WTC11 (cell line): ENCODE measurements at regions not wholly inside any gene's neighbourhood (a gene's known extent, or its start where the extent isn't known, plus 50 kb on each side); places are given as distances from the start of the nearest gene placed in this dataset.

Experiments used
- E2F1 ChIP-seq: sonication (generic); formaldehyde crosslinking; IDR thresholded peaks from 2 replicates; pipeline ENCODE4 v1.8.0; 2022; ENCODE audit warnings: mild to moderate bottlenecking, missing genetic modification reagents
- GABPB1 ChIP-seq: sonication (generic); formaldehyde crosslinking; IDR thresholded peaks from 2 replicates; pipeline ENCODE4 v1.8.1; 2023; ENCODE audit warnings: mild to moderate bottlenecking, missing genetic modification reagents
- NR1H2 ChIP-seq: sonication (generic); formaldehyde crosslinking; IDR thresholded peaks from 2 replicates; pipeline ENCODE4 v1.9.0; 2021; ENCODE audit warnings: mild to moderate bottlenecking, moderate library complexity, missing genetic modification reagents
- RELA ChIP-seq: sonication (generic); formaldehyde crosslinking; IDR thresholded peaks from 2 replicates; pipeline ENCODE4 v1.8.1; 2022; ENCODE audit warnings: missing genetic modification reagents, mild to moderate bottlenecking, borderline replicate concordance
- SP1 ChIP-seq: sonication (generic); formaldehyde crosslinking; conservative IDR thresholded peaks from 2 replicates; pipeline ENCODE4 v1.8.1; 2022; ENCODE audit warnings: missing genetic modification reagents
- TCF7 ChIP-seq: sonication (generic); formaldehyde crosslinking; IDR thresholded peaks from 2 replicates; pipeline ENCODE4 v1.8.0; 2022; ENCODE audit warnings: mild to moderate bottlenecking, low read depth, missing genetic modification reagents, moderate library complexity
- TEAD4 ChIP-seq: sonication (generic); formaldehyde crosslinking; IDR thresholded peaks from 2 replicates; pipeline ENCODE4 v1.8.0; 2022; ENCODE audit warnings: mild to moderate bottlenecking, missing genetic modification reagents
- ZNF512 ChIP-seq: sonication (generic); formaldehyde crosslinking; IDR thresholded peaks from 2 replicates; pipeline ENCODE4 v1.8.1; 2022; ENCODE audit warnings: missing genetic modification reagents, borderline replicate concordance
- TF ChIP-seq, protein P1 (sequence below): fragments of 200-600 bp; IDR thresholded peaks from 2 replicates; pipeline ENCODE4 v1.8.0; 2022; ENCODE audit warnings: antibody characterized with exemption
- TF ChIP-seq, protein P2 (sequence below): sonication (generic); formaldehyde crosslinking; IDR thresholded peaks from 2 replicates; pipeline ENCODE4 v1.8.1; 2023; ENCODE audit warnings: mild to moderate bottlenecking, missing genetic modification reagents, moderate library complexity
- TF ChIP-seq, protein P3 (sequence below): sonication (generic); formaldehyde crosslinking; IDR thresholded peaks from 2 replicates; pipeline ENCODE4 v1.8.1; 2022; ENCODE audit warnings: low read depth, missing genetic modification reagents, borderline replicate concordance

DNA sequence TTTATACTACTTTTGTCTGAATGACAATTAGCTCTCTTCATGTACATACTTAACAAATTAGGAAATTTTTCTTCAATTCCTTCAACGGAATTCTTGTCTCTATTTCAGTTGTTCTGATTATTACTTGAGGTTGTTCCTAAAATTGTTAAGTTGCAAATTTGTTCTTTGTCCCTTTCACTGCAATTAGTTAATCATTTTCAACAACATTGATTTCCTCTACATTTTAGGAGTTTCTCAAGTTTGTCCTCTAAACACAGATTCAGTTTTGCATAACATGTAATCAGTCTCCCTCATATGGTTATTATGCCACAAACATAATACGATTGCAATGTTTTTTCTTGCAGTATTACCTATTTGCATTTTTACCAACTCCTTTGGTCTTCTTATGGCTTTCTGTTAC is 283.5 kb downstream of the SV2B start:
- TF ChIP-seq, protein P1, sequence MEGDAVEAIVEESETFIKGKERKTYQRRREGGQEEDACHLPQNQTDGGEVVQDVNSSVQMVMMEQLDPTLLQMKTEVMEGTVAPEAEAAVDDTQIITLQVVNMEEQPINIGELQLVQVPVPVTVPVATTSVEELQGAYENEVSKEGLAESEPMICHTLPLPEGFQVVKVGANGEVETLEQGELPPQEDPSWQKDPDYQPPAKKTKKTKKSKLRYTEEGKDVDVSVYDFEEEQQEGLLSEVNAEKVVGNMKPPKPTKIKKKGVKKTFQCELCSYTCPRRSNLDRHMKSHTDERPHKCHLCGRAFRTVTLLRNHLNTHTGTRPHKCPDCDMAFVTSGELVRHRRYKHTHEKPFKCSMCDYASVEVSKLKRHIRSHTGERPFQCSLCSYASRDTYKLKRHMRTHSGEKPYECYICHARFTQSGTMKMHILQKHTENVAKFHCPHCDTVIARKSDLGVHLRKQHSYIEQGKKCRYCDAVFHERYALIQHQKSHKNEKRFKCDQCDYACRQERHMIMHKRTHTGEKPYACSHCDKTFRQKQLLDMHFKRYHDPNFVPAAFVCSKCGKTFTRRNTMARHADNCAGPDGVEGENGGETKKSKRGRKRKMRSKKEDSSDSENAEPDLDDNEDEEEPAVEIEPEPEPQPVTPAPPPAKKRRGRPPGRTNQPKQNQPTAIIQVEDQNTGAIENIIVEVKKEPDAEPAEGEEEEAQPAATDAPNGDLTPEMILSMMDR, result no peak
- TF ChIP-seq, protein P2, sequence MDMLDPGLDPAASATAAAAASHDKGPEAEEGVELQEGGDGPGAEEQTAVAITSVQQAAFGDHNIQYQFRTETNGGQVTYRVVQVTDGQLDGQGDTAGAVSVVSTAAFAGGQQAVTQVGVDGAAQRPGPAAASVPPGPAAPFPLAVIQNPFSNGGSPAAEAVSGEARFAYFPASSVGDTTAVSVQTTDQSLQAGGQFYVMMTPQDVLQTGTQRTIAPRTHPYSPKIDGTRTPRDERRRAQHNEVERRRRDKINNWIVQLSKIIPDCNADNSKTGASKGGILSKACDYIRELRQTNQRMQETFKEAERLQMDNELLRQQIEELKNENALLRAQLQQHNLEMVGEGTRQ (CRISPR knock-in tag), result no peak
- no peak for TF ChIP-seq SP1
- TF ChIP-seq NR1H2, result no peak
- TF ChIP-seq RELA (CRISPR knock-in tag), result no peak
- no peak for TF ChIP-seq TCF7
- no peak for TF ChIP-seq GABPB1 (CRISPR knock-in tag)
- TF ChIP-seq E2F1, result no peak
- TF ChIP-seq ZNF512, result no peak
- no peak for TF ChIP-seq TEAD4 (CRISPR knock-in tag)
- TF ChIP-seq, protein P3, sequence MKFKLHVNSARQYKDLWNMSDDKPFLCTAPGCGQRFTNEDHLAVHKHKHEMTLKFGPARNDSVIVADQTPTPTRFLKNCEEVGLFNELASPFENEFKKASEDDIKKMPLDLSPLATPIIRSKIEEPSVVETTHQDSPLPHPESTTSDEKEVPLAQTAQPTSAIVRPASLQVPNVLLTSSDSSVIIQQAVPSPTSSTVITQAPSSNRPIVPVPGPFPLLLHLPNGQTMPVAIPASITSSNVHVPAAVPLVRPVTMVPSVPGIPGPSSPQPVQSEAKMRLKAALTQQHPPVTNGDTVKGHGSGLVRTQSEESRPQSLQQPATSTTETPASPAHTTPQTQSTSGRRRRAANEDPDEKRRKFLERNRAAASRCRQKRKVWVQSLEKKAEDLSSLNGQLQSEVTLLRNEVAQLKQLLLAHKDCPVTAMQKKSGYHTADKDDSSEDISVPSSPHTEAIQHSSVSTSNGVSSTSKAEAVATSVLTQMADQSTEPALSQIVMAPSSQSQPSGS, result no peak
